CD4-positive, alpha-beta T cell treated with Interleukin-6 for 4 hours (primary cell): ENCODE measurements at regions not wholly inside any gene's neighbourhood (a gene's known extent, or its start where the extent isn't known, plus 50 kb on each side); places are given as distances from the start of the nearest gene placed in this dataset.

Experiments
- DNase-seq: peaks from one replicate; pipeline ENCODE4 v3.0.0-alpha.2; 2020; ENCODE audit warnings: mixed read lengths

DNA sequence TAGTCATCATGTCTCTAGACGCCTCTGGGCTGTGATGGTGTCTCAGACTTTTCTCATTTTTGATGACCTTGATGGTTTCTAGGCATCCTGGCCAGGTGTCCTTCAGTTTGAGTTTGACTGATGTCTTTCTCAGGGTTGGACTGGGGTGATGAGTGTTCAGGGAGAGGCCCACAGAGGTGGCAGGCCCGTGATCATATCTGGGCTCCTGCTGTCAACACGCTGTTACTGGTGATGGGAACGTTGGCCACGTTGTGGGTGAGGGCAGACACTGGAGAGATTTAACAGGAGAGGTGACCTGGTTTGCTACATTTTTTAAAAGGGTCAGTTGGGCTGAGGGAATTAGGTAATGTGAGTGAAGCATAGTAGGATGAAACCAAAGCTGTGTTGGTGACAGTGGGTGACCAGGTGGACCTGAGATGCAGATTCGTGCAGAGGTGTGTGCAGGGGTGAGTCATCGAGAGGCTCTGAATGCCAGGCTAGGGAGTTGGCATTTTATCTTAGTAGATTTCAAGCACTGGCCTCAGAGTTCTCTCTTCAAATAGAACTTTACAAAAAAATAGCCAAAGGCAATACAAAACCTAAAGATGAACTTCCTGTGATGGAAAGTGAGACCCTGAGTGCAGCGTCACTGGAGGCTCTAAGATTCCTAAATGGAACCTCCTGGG lies 174.1 kb downstream of the CDH26 start:
- no peak for DNase-seq

DNA sequence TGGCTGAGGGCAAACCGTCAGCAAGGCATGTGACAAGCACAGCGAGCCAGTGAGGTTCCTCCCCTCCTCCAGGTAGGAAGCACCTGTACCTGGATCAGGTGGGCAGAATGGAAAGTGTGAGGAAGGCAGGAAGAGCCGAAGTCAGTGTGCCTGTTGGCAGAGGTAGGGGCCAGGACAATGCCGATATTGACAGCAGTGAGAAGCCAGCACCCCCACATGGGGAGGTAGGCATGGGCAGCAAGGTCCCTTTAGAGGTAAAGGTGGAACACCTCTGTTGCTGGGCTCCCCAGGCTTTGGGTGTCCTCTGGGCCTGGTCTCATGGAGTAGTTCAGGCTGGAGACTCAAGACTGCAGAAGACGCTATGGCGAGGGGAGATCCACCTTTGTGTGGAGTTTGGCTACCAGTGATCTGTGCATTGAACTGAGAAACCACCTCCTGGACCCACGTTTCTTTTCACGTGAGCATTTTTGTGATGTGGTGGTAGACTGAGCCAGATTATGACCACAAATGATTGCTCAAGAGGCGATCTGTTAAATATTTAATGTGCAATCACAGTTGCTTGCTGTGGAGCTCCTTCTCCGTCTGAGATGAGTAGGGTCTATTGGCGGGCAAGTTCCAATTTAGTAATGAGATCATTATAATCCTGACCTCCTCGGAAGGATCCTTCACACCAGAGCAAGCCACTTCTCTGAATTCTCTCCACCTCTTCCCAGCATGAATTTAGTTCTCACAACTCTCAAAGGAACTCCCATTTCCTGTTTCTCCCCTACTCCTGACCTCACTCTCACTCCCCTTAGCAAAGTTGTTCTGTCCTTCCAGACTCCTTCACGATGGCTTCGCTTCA lies 174.8 kb downstream of the CDH26 start:
- DNase-seq = no peak

DNA sequence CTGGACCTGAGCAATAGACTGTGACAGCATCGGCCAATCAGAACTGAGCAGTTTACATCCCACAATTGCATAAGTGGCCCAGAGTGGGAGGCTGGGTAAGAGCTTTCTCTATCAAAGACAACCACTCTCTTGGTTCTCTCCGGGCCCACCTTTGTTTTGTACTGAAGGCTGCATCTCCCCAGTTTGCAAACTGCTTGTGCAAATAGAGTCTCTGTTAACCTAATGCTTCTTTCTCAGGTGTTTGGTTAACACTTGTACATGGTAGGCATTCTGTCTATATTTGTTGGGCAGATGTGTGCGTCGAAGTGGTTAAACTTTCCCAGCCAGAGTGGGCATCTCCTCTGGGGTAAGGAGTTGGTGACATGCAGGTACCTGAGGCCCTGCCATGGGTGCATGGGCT lies 177.1 kb downstream of the CDH26 start:
- no peak for DNase-seq

DNA sequence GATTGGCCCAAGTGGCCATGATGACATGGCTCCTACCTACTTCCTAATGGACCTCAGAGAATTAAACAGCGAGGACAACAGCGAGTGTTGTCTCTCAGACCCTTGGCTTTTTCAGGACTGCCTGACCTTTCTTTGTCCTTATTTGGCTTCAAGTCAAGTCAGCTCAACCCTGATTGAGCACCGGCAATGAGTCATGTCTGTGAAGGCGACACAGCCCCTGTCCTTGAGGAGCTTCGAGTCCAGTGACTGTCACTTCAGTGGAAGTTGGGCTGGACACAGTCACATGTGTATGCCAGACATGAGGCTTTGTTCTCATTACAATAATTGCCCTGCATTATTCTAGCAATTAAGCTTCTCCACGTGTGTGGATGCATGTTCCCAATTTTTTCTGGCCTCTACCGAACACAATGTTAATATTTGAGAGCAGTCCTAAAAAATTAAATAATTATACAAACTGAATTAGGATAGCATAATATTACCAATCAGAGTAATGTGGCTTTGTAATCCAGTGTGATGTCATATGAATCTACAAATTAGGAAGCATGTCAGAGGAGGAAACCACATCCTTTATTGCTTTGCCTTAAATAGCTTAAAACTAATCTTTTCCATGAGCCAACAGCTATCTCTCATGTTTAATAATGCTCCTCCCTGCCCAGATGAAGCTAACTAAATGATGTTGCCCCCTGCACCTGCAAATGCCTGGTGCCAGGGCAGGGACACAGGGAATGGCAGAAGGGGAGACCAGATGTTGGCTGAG lies 178.6 kb downstream of the CDH26 start:
- no peak for DNase-seq

DNA sequence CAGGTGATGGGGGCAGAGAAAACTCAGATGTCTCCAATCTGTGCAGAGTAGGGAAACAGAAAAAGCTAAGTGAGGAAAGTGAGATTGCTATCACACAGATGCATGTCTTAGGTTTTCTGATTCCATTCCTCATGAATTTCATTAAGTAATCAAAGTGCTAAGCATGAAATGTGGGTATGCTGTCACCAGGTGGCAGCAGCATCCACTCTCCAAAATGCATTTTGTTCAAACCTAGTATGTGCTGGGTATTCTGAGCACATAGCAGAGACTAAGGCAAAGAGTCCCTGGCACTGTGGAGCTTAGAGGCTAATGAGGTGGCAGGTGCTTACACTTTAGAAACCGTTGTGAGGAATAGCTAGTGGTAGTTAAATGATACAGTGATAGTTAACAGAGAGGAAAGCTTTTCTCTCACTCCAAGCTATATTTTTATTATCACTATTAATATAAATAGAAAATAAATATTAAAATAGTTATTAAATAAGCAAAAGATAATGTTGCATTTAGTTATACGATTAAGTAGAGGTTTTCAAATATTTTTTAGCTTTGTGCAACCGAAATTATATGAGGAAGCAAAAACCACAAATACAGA lies 179.5 kb downstream of the CDH26 start:
- DNase-seq = peak; percentile 52

DNA sequence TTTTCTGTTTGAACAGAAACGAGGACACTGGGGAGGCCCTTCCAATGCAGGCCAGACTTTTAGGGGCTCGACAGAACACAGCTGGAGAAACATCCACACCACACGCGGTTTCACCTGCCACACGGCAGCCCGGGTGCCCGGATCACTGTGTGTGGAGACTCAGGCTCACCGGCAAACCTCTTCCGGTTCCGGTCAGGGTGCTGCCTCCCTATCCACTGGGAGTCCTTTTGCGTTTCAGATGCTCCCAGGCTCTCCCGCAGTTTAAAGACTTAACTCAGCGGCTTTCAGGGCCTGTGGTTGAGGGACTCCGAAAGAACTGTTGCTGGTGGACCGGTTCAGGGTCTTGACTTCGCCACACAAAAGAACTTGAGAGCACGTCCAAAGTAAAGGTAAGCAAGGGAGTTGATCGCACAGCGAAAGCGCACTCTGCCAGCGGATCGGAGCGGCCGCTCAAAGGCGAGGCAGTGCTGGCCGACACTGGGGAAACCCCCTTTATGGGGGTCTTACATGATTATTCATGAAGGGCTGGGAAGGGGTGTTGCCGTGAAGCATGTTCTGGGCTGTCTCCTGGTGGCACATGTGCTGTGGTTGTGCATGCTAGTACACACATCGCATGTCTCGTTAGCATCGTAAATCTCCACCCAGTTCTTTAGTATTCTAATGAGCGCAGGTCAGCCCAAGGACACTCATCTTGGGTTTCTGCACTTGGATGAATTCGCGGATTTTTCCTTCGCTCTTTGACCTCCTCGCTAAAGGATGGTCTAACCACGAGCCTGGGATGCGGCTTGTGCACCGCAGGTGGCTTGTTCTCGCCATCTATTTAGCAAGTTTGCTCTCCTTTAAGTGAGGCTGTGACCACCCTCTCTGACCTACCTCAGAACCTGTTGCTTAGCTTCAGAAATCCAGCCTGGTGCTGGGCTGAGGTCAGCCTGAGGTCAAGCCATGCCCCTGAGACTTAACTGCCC lies 180.3 kb downstream of the CDH26 start:
- peak; percentile 67 for DNase-seq

DNA sequence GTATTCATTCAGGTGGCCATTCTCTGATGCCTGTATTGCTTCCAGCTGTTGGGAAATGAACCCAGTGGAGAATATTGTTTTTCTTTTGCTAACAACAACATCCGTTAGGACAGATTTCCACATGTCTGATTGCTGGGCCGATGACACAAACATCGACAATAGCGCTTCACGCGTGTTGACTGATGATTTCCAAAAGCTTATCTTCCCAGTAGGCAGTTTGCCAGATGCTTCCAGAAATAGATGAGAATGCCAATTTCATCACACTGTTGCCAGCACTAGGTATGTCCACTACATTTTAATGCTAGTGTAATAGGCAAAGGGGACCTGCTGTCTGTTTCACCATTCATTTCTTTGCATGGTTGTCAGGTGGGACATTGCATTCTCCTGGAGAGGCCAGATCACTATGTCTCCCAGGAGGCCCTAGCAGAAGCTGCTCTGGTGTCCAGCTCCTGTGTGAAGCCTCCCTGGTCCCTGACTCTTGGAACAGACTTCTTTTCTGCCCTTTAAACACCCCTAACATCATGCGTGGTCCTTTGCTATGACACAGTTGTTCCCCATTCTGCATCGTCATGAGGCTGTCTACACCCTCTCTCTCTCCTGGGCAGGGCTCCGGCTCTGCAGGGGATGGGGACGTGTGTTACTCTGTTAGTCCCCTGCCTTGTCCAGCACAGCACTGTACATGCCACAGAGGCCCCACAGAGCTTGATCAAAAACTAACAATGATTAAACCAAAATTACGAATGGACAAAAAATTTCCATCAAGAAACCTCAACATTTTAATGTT lies 181.6 kb downstream of the CDH26 start:
- DNase-seq = no peak

DNA sequence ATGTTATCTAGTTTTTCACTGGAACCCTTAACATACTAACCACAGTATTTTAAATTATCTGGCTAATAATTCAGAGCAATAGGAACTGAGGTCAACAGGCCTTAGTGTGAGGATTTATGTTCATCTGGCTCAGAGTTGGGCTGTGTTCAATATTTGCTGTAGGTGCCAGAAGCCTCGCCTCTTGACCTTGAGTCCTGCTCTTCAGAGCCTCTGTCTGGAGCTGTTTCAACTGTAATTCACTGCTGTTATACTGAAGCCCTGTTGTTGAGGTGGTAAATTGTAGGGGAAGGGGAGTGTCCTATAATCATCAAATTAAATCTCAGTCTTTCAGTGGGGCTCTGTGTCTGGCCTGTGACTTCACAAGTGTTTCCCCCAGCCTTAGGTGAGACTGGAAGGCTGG lies 184.4 kb downstream of the CDH26 start:
- DNase-seq = no peak

DNA sequence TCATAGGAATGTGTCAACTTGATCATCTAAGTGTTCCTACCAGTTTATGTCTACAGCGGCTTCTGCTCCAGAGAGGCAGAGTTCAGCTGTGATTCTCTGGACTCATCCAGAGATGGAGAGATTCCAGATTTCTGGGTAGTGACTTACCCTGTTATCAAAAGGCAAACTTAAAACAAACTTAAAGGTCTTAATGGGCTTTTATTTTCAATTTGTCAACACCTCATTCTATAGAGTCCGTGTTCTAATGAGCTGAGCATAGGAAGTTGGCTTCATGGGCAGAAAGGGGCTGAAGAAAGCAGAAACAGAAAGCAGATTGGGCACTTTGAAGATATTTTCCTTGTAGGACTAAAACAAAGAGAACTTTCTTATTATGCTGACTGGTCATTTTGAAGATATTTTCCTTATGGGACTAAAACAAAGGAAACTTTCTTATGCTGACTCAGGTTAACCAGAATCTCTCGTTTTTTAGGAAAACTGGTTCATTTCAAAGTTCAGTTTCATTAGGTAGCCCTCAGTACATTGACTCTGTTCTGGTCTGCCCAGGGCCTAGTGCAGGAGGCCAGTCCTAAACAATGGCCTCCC lies 185.1 kb downstream of the CDH26 start:
- no peak for DNase-seq

DNA sequence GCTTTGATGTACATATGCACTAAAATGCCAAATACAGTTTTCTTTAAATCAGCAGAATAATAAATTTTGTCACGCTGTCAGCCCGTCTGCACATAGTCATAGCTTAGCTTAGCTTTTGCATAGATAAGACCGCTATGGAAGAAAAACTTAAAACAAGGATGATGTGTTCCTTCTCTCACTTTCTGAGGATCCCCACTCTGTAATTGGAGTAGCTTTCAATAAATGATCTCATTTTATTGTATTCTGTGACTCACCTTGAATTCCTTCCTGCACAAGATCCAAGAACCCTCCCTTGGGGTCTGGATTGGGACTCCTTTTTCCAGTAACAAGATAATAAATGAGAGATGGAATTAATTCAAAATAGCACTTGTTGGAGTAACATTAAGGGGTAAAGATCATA lies 186.2 kb downstream of the CDH26 start:
- no peak for DNase-seq

DNA sequence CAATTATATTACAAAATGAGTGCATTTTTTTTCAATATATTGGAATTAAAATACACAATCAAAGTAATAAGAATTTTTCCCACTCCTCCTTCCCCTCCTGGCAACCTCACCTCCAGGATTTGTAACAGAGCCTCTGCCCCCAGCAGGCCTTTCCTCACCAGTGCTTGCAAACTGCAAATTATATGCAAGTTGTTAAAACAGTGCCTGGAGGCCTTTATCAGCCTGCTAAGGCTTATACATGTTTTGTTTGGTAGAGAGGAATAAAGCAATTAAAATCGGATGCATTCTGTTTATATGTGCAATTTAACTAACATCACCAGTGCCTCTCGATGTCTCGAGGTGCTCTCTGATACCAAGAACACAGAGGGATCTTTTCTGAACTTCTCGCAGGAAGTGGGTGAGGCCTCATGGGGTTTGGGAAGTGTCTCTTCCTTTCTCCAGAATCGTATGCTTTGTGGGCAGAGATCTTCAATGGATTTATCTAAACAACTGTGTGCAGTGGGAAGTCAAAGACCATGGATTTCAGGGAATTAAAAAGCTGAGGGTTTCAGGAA lies 186.8 kb downstream of the CDH26 start:
- no peak for DNase-seq

DNA sequence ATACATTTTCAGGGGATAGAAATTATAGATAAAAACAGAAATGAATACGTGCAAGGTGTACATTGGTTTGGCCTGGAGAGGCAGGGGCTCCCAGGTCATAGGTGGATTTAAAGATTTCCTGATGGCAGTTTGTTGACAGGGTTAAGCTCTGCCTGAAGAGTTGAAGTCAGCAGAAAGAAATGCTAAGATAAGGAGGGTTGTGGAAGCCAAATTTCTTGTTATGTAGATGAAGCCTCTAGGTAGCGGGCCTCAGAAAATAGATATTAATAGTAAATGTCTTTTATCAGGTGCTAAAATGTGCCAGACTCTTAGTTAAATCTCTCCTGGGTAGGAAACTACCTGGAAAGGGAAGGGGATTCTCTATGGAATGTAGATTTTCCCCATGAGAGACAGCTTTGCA lies 188.8 kb downstream of the CDH26 start:
- no peak for DNase-seq

DNA sequence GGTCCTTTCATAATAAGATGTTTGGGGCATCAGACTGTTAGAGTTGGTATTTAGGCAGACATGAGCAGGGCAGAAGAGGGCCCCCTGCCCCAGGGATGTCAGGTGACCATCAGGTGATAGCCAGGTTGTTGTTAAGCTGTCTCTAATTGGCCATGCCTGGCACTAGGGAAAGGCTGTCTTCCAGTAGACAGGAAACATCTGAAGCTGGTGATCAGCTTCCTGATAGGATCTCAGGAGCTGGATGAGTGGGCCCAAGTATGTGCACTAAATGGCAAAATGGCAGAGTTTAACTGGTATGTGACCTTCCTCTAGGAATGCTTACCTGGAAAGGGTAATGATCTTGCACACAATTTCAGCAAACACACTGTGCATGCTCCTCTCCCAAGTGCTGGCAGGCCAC lies 190.7 kb downstream of the CDH26 start:
- DNase-seq = no peak

DNA sequence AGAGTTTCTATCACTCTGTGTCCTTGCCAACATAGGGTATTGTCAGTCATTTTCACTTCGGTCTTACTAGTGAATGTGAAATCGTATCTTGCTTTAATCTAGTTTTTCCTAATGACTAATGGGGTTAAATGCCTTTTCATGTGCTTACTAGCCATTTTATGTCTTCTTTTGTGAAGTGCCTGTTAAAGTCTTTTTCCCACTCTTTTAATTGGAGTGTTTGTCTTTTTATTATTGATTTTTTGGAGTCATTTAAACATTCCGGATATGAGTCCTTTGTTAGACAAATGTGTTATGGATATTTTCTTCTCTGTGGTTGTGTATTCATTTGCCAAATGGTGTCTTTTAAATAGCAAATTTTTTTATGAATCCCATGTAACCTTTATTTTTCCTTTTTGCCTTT lies 194.6 kb downstream of the CDH26 start:
- no peak for DNase-seq

DNA sequence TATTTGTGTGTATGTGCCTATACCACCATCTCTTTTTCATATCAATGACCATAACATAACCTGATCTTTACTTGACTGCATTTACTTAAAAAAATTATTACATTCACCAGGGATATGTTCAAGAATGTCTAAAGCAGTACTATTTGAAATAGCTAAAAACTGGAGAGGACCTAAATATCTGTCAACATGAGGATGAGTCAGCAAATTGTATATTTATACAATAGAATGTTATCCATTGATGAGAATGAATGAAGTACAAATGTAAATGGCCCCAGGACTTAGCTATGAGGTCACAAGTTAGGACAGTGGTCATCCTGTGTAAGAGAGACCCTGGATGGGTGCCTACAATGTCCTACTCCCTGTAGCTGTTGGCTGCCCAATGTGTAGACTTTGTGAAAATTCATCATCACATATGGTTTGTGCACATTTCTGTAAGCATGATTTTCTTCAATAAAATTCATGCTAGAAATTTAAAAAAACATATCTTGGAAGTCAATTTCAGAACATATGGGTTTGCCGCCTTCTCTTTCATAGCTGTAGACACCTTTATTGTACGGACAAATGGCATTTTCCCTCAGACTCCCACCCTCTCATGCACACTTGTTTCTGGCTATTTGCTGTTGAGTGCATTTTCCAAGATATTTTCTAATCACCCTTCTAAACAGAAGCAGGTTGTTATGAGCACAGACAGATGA lies 202.4 kb downstream of the CDH26 start:
- DNase-seq = no peak

DNA sequence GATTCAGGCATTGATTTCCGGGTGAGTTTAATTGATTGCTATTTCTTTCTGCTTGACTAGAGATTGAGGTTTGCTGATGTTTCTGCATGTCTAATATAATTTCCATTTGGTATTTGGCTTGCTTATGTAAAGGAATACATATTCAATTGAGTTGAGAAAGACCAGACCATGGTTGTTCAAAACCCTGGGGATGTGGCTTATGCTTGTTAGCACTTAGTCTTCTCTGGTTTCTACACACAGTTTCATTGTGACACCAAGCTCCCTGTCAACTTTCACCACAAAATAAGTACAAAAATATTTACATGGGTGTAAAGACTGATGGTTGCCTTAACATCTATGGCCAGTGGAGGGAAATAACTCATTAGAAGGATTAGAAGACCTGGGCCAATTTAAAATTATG lies 209.6 kb downstream of the CDH26 start:
- no peak for DNase-seq

DNA sequence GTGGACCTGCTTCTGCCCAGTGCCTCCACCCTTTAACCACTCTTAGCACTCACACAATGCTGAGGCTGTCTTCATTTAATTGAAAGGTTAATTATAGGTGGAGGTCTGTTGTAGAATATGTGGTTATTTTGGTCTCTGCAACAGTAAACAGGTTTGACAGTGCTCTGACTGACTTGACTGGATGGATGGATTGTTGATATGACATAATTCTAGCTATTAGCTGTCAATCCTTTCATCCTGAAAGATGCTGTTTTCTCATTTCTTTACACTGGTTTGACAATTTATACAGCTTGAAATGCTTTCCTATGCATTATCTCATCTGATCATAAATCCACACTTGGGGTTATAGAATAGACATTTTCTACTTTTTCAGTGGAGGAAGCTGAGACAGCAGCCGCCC lies 210.7 kb downstream of the CDH26 start:
- DNase-seq = no peak

DNA sequence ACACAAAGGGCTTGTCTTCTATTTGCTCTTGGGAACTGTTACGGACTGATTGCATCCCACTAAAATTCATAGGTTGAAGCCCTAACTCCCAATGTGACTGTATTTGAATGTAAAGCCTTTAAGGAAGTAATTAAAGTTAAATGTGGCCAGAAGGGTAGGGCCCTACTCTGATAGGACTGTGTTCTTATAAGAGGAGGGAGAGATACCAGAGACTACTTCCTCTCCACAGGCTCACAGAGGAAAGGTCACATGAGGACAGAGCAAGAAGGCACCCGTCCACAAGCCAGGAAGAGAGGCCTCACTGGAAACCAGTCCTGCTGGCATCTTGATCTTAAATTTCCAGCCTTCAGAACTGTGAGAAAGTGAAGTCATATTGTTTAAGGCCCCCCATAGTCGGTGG lies 211.9 kb downstream of the CDH26 start:
- no peak for DNase-seq

DNA sequence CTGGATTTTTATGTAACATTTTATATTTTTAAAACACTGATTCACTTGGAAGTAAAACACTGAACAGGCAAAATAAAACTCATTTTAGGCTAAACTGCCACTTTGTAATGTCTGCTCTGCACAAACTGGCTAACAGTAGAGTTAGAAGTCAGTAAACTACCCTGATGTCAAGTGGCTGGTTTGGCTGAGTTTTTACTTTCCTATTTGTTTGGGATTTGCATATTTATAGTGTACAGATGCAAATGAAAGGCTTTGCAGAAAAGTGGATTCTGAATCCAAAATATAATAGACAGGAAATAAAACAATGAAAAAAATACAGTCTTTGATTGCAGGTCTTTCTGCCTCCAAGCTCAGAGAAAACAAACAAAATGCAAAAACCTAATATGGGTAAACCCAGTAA lies 213.1 kb downstream of the CDH26 start:
- no peak for DNase-seq

DNA sequence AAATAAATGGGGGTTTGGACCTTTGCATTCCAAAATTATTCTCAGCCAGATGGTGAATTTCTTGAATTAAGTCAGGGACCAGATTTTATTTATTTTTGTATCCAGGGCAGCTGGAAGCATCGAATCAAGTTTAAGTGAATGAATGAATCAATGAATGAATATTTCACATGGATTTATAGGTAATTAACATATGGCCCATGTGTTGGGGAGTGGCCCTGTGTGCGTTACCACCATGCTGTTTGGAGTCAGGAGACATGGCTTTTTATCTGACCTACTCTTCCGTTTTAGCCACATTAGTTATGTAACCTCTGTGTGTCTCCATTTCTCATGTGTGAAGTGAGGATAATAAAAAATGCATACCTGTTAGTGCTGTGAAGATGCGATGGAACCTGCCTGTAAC lies 213.5 kb downstream of the CDH26 start:
- DNase-seq = no peak
